ENCODE measurements at regions not wholly inside any gene's neighbourhood (a gene's known extent, or its start where the extent isn't known, plus 50 kb on each side); places are given as distances from the start of the nearest gene placed in this dataset.

GRCh38 chr4:123930996-123931395, 534.4 kb downstream of the SPRY1 start:
- peak overlapping the region; percentile 12 for H3K27ac ChIP-seq (replicated peaks)
- H3K4me3 ChIP-seq, result no peak overlapping the region
- no peaks in the 10 kb centered on the region for H3K36me3 ChIP-seq
- intact Hi-C loops (cut with micrococcal nuclease), result no loop called here
- no peaks in the 10 kb centered on the region for H3K27me3 ChIP-seq (ENCODE audit: low read depth)
- no peak for DNase-seq
- no peak for TF ChIP-seq CTCF (IDR thresholded peaks at IDR 0.05; ENCODE audit: borderline replicate concordance)
- H3K9me3 ChIP-seq (replicated peaks), result no peaks in the 10 kb centered on the region
- H3K4me1 ChIP-seq, result peaks cover 7% of the 10 kb centered on the region

- H3K4me3 ChIP-seq, result no peak overlapping the region
- no peak for TF ChIP-seq CTCF (IDR thresholded peaks at IDR 0.05; ENCODE audit: borderline replicate concordance)
- no peaks in the 10 kb centered on the region for H3K36me3 ChIP-seq
- H3K27me3 ChIP-seq (ENCODE audit: low read depth), result no peaks in the 10 kb centered on the region
- no peaks in the 10 kb centered on the region for H3K9me3 ChIP-seq (replicated peaks)
- intact Hi-C loops (cut with micrococcal nuclease), result no loop called here
- peaks cover 22% of the 10 kb centered on the region for H3K4me1 ChIP-seq
- DNase-seq, result no peak
- H3K27ac ChIP-seq (replicated peaks), result no peak overlapping the region
Observed at GRCh38 chr4:123934096-123934495, 537.5 kb downstream of the SPRY1 start.

- peak overlapping the region; percentile 53 for H3K27ac ChIP-seq (replicated peaks)
- H3K4me1 ChIP-seq, result peaks cover 30% of the 10 kb centered on the region
- TF ChIP-seq CTCF (IDR thresholded peaks at IDR 0.05; ENCODE audit: borderline replicate concordance), result no peak
- no peaks in the 10 kb centered on the region for H3K27me3 ChIP-seq (ENCODE audit: low read depth)
- intact Hi-C loops (cut with micrococcal nuclease), result no loop called here
- no peak for DNase-seq
- no peaks in the 10 kb centered on the region for H3K36me3 ChIP-seq
- no peak overlapping the region for H3K4me3 ChIP-seq
- H3K9me3 ChIP-seq (replicated peaks), result no peaks in the 10 kb centered on the region
Observed at GRCh38 chr4:123936621-123937043, 540.0 kb downstream of the SPRY1 start.

GRCh38 chr4:123937581-123937980, 541.0 kb downstream of the SPRY1 start:
- no peak overlapping the region for H3K4me3 ChIP-seq
- no peaks in the 10 kb centered on the region for H3K9me3 ChIP-seq (replicated peaks)
- intact Hi-C loops (cut with micrococcal nuclease), result no loop called here
- H3K36me3 ChIP-seq, result no peaks in the 10 kb centered on the region
- H3K27ac ChIP-seq (replicated peaks), result peak overlapping the region; percentile 53
- no peak for TF ChIP-seq CTCF (IDR thresholded peaks at IDR 0.05; ENCODE audit: borderline replicate concordance)
- no peak for DNase-seq
- H3K27me3 ChIP-seq (ENCODE audit: low read depth), result no peaks in the 10 kb centered on the region
- peaks cover 30% of the 10 kb centered on the region for H3K4me1 ChIP-seq

- no peaks in the 10 kb centered on the region for H3K36me3 ChIP-seq
- H3K27ac ChIP-seq (replicated peaks), result peak overlapping the region; percentile 1
- peaks cover 30% of the 10 kb centered on the region for H3K4me1 ChIP-seq
- H3K9me3 ChIP-seq (replicated peaks), result no peaks in the 10 kb centered on the region
- intact Hi-C loops (cut with micrococcal nuclease), result no loop called here
- H3K27me3 ChIP-seq (ENCODE audit: low read depth), result no peaks in the 10 kb centered on the region
- H3K4me3 ChIP-seq, result no peak overlapping the region
- DNase-seq, result no peak
- no peak for TF ChIP-seq CTCF (IDR thresholded peaks at IDR 0.05; ENCODE audit: borderline replicate concordance)
Observed at GRCh38 chr4:123939621-123940020, 543.0 kb downstream of the SPRY1 start.

GRCh38 chr4:123940604-123941003, 544.0 kb downstream of the SPRY1 start:
- Histone ChIP-seq H3K36me3 (no peaks in the 10 kb centered on the region), H3K27me3 (ENCODE audit: low read depth) (no peaks in the 10 kb centered on the region), H3K9me3 (replicated peaks) (no peaks in the 10 kb centered on the region), H3K4me1 (peaks cover 30% of the 10 kb centered on the region), H3K4me3 (no peak overlapping the region), H3K27ac (replicated peaks) (no peak overlapping the region)
- no peak for DNase-seq
- no peak for TF ChIP-seq CTCF (IDR thresholded peaks at IDR 0.05; ENCODE audit: borderline replicate concordance)
- intact Hi-C loops (cut with micrococcal nuclease), result no loop called here

Measured in left ventricle myocardium inferior (tissue), 1 donor.